GM12878 (cell line): ENCODE measurements at regions not wholly inside any gene's neighbourhood (a gene's known extent, or its start where the extent isn't known, plus 50 kb on each side); places are given as distances from the start of the nearest gene placed in this dataset.
"Not testable (repeated sequence)": the region's sequence is repeated elsewhere in the genome, so short reads cannot be mapped to it uniquely, and the experiment has no call there.

ENCODE experiments used
- ATAC-seq: fragments of 200-7000 bp; cut with Tn5 transposase; 3 replicates; pipeline ENCODE4 v1.9.1; 2020; ENCODE audit warnings: mild to moderate bottlenecking, moderate library complexity
- BruUV-seq: library from RNA; stranded (reverse); fragments of 400-500 nt; replicated peaks from 2 replicates; lab custom pipeline; 2021; lab: Mats Ljungman, UMichigan
- CTCF ChIA-PET: fragments of 300-600 bp; sonication (Branson Sonifier 250); formaldehyde crosslinking; extraction: SDS; loops from one replicate; lab custom pipeline; 2021; ENCODE audit warnings: inconsistent platforms; lab: Yijun Ruan, JAX
- POLR2A ChIA-PET: fragments of 350-600 bp; formaldehyde crosslinking; extraction: SDS; loops from one replicate; lab custom pipeline; 2021; ENCODE audit warnings: inconsistent platforms; lab: Charles Lee
- RAD21 ChIA-PET: fragments of 300-600 bp; sonication (Branson Sonifier 250); formaldehyde crosslinking; loops from one replicate; lab custom pipeline; 2023; ENCODE audit warnings: antibody characterized with exemption; ENCODE audit not compliant: unreplicated experiment; lab: Charles Lee
- SMC1A ChIA-PET: fragments of 300-600 bp; sonication (Branson Sonifier 250); formaldehyde crosslinking; loops from one replicate; lab custom pipeline; 2023; ENCODE audit not compliant: unreplicated experiment, uncharacterized antibody; lab: Charles Lee
- DNase-seq: peaks from one replicate; pipeline ENCODE4 v3.0.0-alpha.2; 2011; ENCODE audit warnings: low read depth, low spot score
- FAIRE-seq: peaks from 3 replicates; lab custom pipeline; 2011; peaks lifted over from hg19 to GRCh38; lab: Jason Lieb, UNC
- H2AFZ ChIP-seq: 2 replicates; pipeline ENCODE4 v1.6.0; 2011; ENCODE audit warnings: low read depth, low read length, control low read depth; ENCODE audit not compliant: control insufficient read depth
- H3K27ac ChIP-seq: 2 replicates; pipeline ENCODE4 v1.5.1; 2011; ENCODE audit warnings: control low read depth; ENCODE audit not compliant: control insufficient read depth, insufficient read depth
- H3K27me3 ChIP-seq, 2 experiments: replicated peaks in 1 of 2; 2 replicates each; pipeline versions ENCODE4 v1.6.0 to v1.6.1; 2011; ENCODE audit warnings: low read length in 1 of 2; ENCODE audit not compliant: control insufficient read depth in 2 of 2, insufficient read depth in 2 of 2
- H3K36me3 ChIP-seq, 2 experiments: 2 replicates each; pipeline ENCODE4 v1.5.1; 2011; ENCODE audit warnings: low read length in 1 of 2; ENCODE audit not compliant: control insufficient read depth in 2 of 2, insufficient read depth in 2 of 2
- H3K4me1 ChIP-seq: 2 replicates; pipeline ENCODE4 v1.6.1; 2011; ENCODE audit warnings: mild to moderate bottlenecking, low read length, moderate library complexity, mixed read lengths; ENCODE audit not compliant: control insufficient read depth, insufficient read depth
- H3K4me2 ChIP-seq: 2 replicates; pipeline ENCODE4 v1.6.0; 2011; ENCODE audit warnings: control low read depth; ENCODE audit not compliant: control insufficient read depth, insufficient read depth
- H3K4me3 ChIP-seq: fragments of 200-600 bp; sonication (generic); 2 replicates; pipeline ENCODE4 v1.5.1; 2016
- H3K79me2 ChIP-seq: 2 replicates; pipeline ENCODE4 v1.6.0; 2011; ENCODE audit warnings: low read length; ENCODE audit not compliant: control insufficient read depth, insufficient read depth
- H3K9ac ChIP-seq: 2 replicates; pipeline ENCODE4 v1.8.0; 2011; ENCODE audit warnings: low read length, control low read depth, mixed read lengths; ENCODE audit not compliant: control insufficient read depth, insufficient read depth
- H3K9me3 ChIP-seq: replicated peaks from 3 replicates; pipeline ENCODE4 v1.5.1; 2011; ENCODE audit warnings: mild to moderate bottlenecking, low read length; ENCODE audit not compliant: control insufficient read depth, insufficient read depth
- H4K20me1 ChIP-seq: 2 replicates; pipeline ENCODE4 v1.6.0; 2011; ENCODE audit not compliant: control insufficient read depth, insufficient read depth
- BCL11A ChIP-seq: IDR thresholded peaks from 2 replicates; pipeline ENCODE4 v1.6.1; 2011; ENCODE audit warnings: low read depth, low read length
- CHD4 ChIP-seq: fragments of 200-600 bp; sonication (generic); IDR thresholded peaks from 2 replicates; pipeline ENCODE4 v1.6.1; 2016; ENCODE audit warnings: mild to moderate bottlenecking
- CREB1 ChIP-seq: IDR thresholded peaks from 2 replicates; pipeline ENCODE4 v1.6.1; 2012; ENCODE audit warnings: low read depth, mild to moderate bottlenecking, inconsistent platforms
- DPF2 ChIP-seq: fragments of 450-650 bp; IDR thresholded peaks from 2 replicates; pipeline ENCODE4 v1.6.1; 2017; ENCODE audit warnings: mild to moderate bottlenecking
- EED ChIP-seq: sonication (generic); IDR thresholded peaks from 2 replicates; pipeline ENCODE4 v1.6.1; 2016; ENCODE audit warnings: antibody characterized with exemption, low read depth
- HDAC6 ChIP-seq: fragments of 200-600 bp; sonication (generic); IDR thresholded peaks from one replicate; pipeline ENCODE4 v1.8.0; 2017; ENCODE audit warnings: antibody characterized with exemption; ENCODE audit not compliant: unreplicated experiment
- LARP7 ChIP-seq: fragments of 450-650 bp; IDR thresholded peaks from 2 replicates; pipeline ENCODE4 v1.6.1; 2017; ENCODE audit warnings: mild to moderate bottlenecking
- NFYA ChIP-seq: IDR thresholded peaks from 2 replicates; pipeline ENCODE4 v1.6.1; 2011; ENCODE audit warnings: low read depth, mild to moderate bottlenecking, low read length, improper control_type of control experiment, borderline replicate concordance
- NR2F1 ChIP-seq: fragments of 450-650 bp; conservative IDR thresholded peaks from 2 replicates; pipeline ENCODE4 v1.6.1; 2017; ENCODE audit warnings: mild to moderate bottlenecking
- PAX5 ChIP-seq: IDR thresholded peaks from 2 replicates; pipeline ENCODE4 v1.6.1; 2011; ENCODE audit warnings: low read depth, low read length, borderline replicate concordance
- POLR2A ChIP-seq: IDR thresholded peaks from 2 replicates; pipeline ENCODE4 v1.6.1; 2011; ENCODE audit warnings: low read depth, mild to moderate bottlenecking, low read length
- RAD21 ChIP-seq: IDR thresholded peaks from 2 replicates; pipeline ENCODE4 v1.6.1; 2011; ENCODE audit warnings: mild to moderate bottlenecking, low read depth, low read length, moderate library complexity; ENCODE audit not compliant: insufficient read depth
- RBBP5 ChIP-seq: fragments of 200-600 bp; sonication (generic); conservative IDR thresholded peaks from 2 replicates; pipeline ENCODE4 v1.6.1; 2016
- STAT1 ChIP-seq: fragments of 450-650 bp; conservative IDR thresholded peaks from 2 replicates; pipeline ENCODE4 v1.6.1; 2014; ENCODE audit warnings: antibody characterized with exemption, mild to moderate bottlenecking
- SUPT20H ChIP-seq: IDR thresholded peaks from 2 replicates; pipeline ENCODE4 v1.6.1; 2011; ENCODE audit warnings: low read depth, mild to moderate bottlenecking, low read length, moderate library complexity, borderline replicate concordance; ENCODE audit not compliant: control insufficient read depth
- TCF3 ChIP-seq: IDR thresholded peaks from 2 replicates; pipeline ENCODE4 v1.6.1; 2012; ENCODE audit warnings: low read depth, mild to moderate bottlenecking, low read length, borderline replicate concordance; ENCODE audit not compliant: insufficient read depth
- ZNF207 ChIP-seq: fragments of 450-650 bp; IDR thresholded peaks from 2 replicates; pipeline ENCODE4 v1.6.1; 2014; ENCODE audit warnings: antibody characterized with exemption, mild to moderate bottlenecking, borderline replicate concordance
- WGBS: methylation state at CpG from one replicate; pipeline ENCODE4 v1.1.6; 2016; ENCODE audit warnings: low lambda C conversion rate; ENCODE audit not compliant: insufficient replicate concordance, insufficient coverage; ENCODE audit errors: missing lambda C conversion rate; 5-methylcytosine and 5-hydroxymethylcytosine counted together
- in situ Hi-C: fragments of 300-500 bp; cut with MboI; formaldehyde crosslinking; loops from 9 replicates; pipeline ENCODE4 v1.14.3; 2018; ENCODE audit warnings: mixed read lengths
- intact Hi-C: fragments of 100-400 bp; cut with micrococcal nuclease; formaldehyde crosslinking; loops from one replicate; pipeline ENCODE4 v1.14.2; 2022; ENCODE audit not compliant: unreplicated experiment
- TF ChIP-seq, protein P1 (sequence below): IDR thresholded peaks from 2 replicates; pipeline ENCODE4 v1.6.1; 2012; ENCODE audit warnings: low read length, inconsistent platforms
- TF ChIP-seq, protein P2 (sequence below): fragments of 450-650 bp; IDR thresholded peaks from 2 replicates; pipeline ENCODE4 v1.6.1; 2016; ENCODE audit warnings: mild to moderate bottlenecking

DNA sequence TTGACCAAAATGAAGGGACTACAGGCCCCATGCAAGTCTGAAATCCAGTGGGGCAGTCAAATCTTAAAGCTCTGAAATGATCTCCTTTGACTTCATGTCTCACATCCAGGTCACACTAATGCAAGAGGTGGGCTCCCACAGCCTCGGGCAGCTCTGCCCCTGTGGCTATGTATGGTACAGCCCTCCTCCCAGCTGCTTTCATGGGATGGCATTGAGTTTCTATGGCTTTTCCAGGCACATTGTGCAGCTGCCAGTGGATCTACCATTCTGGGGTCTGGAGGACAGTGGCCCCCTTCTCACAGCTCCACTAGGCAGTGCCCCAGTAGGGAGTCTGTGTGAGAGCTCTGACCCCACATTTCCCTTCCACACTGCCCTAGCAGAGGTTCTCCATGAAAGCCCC lies 107.0 kb upstream of the FRMD1 start:
- H3K9me3 ChIP-seq, H3K36me3 ChIP-seq, H3K4me2 ChIP-seq, H4K20me1 ChIP-seq, H3K4me3 ChIP-seq, DNase-seq, intact Hi-C loops, H3K27me3 ChIP-seq, ATAC-seq, RAD21 ChIA-PET, H3K27ac ChIP-seq, in situ Hi-C loops, SMC1A ChIA-PET, CTCF ChIA-PET, H3K79me2 ChIP-seq, H3K9ac ChIP-seq, FAIRE-seq, BruUV-seq, H3K4me1 ChIP-seq, H2AFZ ChIP-seq, POLR2A ChIA-PET: not testable (repeated sequence)
- WGBS, result 0% methylated on average over 1 of the region's 1 CpG

DNA sequence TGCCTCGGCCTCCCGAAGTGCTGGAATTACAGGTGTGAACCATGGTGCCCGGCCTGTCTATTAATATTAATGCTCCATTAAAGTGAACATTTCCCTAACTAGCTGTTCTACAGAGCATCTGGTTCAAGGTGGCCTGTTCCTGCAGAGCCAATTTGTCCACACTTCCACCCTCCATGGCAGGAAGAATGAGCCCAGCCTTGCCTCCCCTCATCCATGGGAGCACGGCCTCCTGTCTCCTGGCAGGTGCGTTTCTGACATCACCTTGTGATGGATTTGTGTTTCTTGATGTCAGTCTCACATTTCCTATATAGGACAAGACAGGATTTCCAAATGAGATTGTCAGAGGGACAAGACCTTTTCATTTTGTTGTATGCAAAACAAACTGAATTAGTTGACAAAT lies 105.7 kb upstream of the FRMD1 start:
- no peak for ATAC-seq
- no TSS peak for BruUV-seq
- 12% methylated on average over 5 of the region's 5 CpGs for WGBS
- TF ChIP-seq TCF3 (no peak), LARP7 (no peak), STAT1 (no peak), RAD21 (no peak), SUPT20H (no peak), HDAC6 (no peak), CHD4 (no peak), POLR2A (no peak), EED (no peak), ZNF207 (no peak), CREB1 (no peak), BCL11A (no peak), PAX5 (no peak), NFYA (no peak), DPF2 (no peak), RBBP5 (no peak), NR2F1 (no peak)
- TF ChIP-seq, protein P1, sequence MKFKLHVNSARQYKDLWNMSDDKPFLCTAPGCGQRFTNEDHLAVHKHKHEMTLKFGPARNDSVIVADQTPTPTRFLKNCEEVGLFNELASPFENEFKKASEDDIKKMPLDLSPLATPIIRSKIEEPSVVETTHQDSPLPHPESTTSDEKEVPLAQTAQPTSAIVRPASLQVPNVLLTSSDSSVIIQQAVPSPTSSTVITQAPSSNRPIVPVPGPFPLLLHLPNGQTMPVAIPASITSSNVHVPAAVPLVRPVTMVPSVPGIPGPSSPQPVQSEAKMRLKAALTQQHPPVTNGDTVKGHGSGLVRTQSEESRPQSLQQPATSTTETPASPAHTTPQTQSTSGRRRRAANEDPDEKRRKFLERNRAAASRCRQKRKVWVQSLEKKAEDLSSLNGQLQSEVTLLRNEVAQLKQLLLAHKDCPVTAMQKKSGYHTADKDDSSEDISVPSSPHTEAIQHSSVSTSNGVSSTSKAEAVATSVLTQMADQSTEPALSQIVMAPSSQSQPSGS, result no peak
- TF ChIP-seq, protein P2, sequence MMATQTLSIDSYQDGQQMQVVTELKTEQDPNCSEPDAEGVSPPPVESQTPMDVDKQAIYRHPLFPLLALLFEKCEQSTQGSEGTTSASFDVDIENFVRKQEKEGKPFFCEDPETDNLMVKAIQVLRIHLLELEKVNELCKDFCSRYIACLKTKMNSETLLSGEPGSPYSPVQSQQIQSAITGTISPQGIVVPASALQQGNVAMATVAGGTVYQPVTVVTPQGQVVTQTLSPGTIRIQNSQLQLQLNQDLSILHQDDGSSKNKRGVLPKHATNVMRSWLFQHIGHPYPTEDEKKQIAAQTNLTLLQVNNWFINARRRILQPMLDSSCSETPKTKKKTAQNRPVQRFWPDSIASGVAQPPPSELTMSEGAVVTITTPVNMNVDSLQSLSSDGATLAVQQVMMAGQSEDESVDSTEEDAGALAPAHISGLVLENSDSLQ, result no peak

More for the DNA sequence above, 105.7 kb upstream of the FRMD1 start:
- SMC1A ChIA-PET, result no interaction called here
- no peaks in the 10 kb centered on the region for H3K27me3 ChIP-seq
- DNase-seq, result no peak
- no peak overlapping the region for H3K4me3 ChIP-seq
- no peak overlapping the region for H3K9ac ChIP-seq
- POLR2A ChIA-PET, result no interaction called here
- H3K4me1 ChIP-seq, result no peaks in the 10 kb centered on the region
- in situ Hi-C loops, result no loop called here
- FAIRE-seq, result no peak
- no peak overlapping the region for H2AFZ ChIP-seq
- intact Hi-C loops, result no loop called here
- RAD21 ChIA-PET, result no interaction called here
- H3K36me3 ChIP-seq, result no peaks in the 10 kb centered on the region
- no peaks in the 10 kb centered on the region for H4K20me1 ChIP-seq
- CTCF ChIA-PET, result no interaction called here
- no peaks in the 10 kb centered on the region for H3K79me2 ChIP-seq
- H3K27ac ChIP-seq, result no peak overlapping the region
- no peak overlapping the region for H3K4me2 ChIP-seq
- H3K9me3 ChIP-seq, result no peaks in the 10 kb centered on the region
